Prostate gland (tissue), 2 donors: ENCODE measurements at regions not wholly inside any gene's neighbourhood (a gene's known extent, or its start where the extent isn't known, plus 50 kb on each side); places are given as distances from the start of the nearest gene placed in this dataset.
A peak's percentile ranks its signal among the peaks of the same experiment; 100 is the strongest.

Experiments used
- DNase-seq: peaks from one replicate; pipeline ENCODE4 v3.0.0-alpha.2; 2019; ENCODE audit warnings: low spot score
- H3K27ac ChIP-seq, 2 donors: fragments of 200-600 bp; sonication (generic); 2 replicates each; pipeline ENCODE4 v1.5.1; 2017 to 2019
- H3K27me3 ChIP-seq: fragments of 200-600 bp; sonication (generic); replicated peaks from 2 replicates; pipeline ENCODE4 v1.5.1; 2019; ENCODE audit not compliant: insufficient read depth
- H3K36me3 ChIP-seq, 2 donors: fragments of 200-600 bp; sonication (generic); 1 replicate in 1 of 2; 2 replicates in 1 of 2; pipeline versions ENCODE4 v1.5.1 to v1.8.1; 2017 to 2019
- H3K4me1 ChIP-seq: fragments of 200-600 bp; sonication (generic); replicated peaks from 2 replicates; pipeline ENCODE4 v1.5.1; 2019
- H3K4me3 ChIP-seq, 2 donors: fragments of 200-600 bp; sonication (generic); 2 replicates each; pipeline ENCODE4 v1.5.1; 2017 to 2019
- H3K9me3 ChIP-seq: fragments of 200-600 bp; sonication (generic); 2 replicates; pipeline ENCODE4 v1.5.1; 2017
- CTCF ChIP-seq, 4 experiments: fragments of 200-600 bp in 2 of 4; fragments of 450-650 bp in 2 of 4; sonication (generic) in 2 of 4; IDR thresholded peaks; 1 replicate in 3 of 4; 2 replicates in 1 of 4; pipeline ENCODE4 v1.5.1; 2016 to 2019; ENCODE audit warnings: antibody characterized with exemption in 4 of 4, mild to moderate bottlenecking in 2 of 4, moderate library complexity in 2 of 4
- POLR2A ChIP-seq: fragments of 450-650 bp; IDR thresholded peaks from one replicate; pipeline ENCODE4 v1.6.1; 2016; ENCODE audit warnings: antibody characterized with exemption, mild to moderate bottlenecking
- POLR2AphosphoS5 ChIP-seq: sonication (generic); formaldehyde crosslinking; IDR thresholded peaks from one replicate; pipeline ENCODE4 v1.6.1; 2017; ENCODE audit warnings: antibody characterized with exemption
- WGBS: methylation state at CpG from one replicate; pipeline ENCODE4 v1.1.5; 2018; 5-methylcytosine and 5-hydroxymethylcytosine counted together
- intact Hi-C: fragments of 100-400 bp; cut with DNase I; formaldehyde crosslinking; loops from one replicate; pipeline ENCODE4 v1.14.2; 2022

DNA sequence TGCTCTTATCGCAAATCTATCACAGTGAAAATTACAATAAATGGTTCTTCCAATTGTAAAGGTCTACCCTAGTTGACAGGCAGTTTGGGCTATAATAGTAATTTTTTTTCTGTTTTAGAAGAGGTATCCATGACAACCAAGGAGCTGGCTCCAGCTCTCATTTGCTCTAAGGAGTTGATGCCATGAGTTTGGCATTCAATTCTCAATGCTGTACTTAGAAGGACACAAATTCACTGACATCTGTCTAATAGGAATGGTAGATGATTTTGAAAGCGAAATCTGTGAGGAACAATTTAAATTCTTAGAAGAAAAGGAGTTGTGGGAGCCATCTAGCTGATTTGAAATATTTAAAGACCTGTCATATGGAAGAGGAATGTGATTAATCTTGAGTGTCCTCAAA is 203.6 kb upstream of the DAB2 start:
- TF ChIP-seq POLR2A (no peak), CTCF (IDR thresholded peaks at IDR 0.05) (no peak), POLR2AphosphoS5 (no peak)
- no peaks in the 10 kb centered on the region for H3K27me3 ChIP-seq
- no peak overlapping the region for H3K27ac ChIP-seq
- 95% methylated on average over 2 of the region's 2 CpGs for WGBS
- intact Hi-C loops = no loop called here
- H3K36me3 ChIP-seq = no peaks in the 10 kb centered on the region
- no peaks in the 10 kb centered on the region for H3K9me3 ChIP-seq
- no peak for DNase-seq
- H3K4me1 ChIP-seq = no peaks in the 10 kb centered on the region
- no peak overlapping the region for H3K4me3 ChIP-seq

GRCh38 chr5:39624890-39625289 is 200.1 kb upstream of the DAB2 start:
- no peaks in the 10 kb centered on the region for H3K9me3 ChIP-seq
- H3K36me3 ChIP-seq = no peaks in the 10 kb centered on the region
- H3K27me3 ChIP-seq = no peaks in the 10 kb centered on the region
- no peaks in the 10 kb centered on the region for H3K4me1 ChIP-seq
- intact Hi-C loops = no loop called here
- H3K4me3 ChIP-seq = no peak overlapping the region
- TF ChIP-seq CTCF (IDR thresholded peaks at IDR 0.05) (no peak), POLR2A (no peak), POLR2AphosphoS5 (no peak)
- no peak for DNase-seq
- 33% methylated on average over 2 of the region's 2 CpGs for WGBS
- no peak overlapping the region for H3K27ac ChIP-seq

DNA sequence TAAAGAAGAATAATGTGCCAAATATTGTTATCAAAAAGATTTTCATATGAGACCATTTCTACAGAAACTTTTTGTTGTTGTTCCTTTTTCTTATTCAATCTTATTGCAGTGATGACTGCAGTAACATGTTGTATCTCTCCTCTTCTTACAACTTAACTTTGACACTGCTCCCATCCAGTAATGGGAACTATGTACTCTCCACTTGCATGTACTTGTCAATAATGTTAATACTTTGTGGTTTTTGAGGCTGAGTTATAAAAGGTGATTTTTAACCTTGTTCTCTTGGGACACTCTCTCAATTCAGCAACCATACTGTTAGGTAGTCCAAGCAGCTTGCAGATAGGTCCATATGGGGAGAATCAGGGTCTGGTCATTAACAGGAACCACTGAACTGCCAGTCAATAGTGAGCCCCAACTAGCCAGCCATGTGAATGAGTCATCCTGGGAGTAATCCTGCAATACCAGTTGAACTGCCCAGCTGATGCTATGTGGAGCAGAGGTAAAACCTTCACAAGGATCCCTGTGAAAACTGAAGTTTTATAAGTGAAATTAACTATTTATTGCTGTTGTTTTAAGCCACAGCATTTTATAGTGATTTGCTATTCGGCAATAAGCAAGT is 199.6 kb upstream of the DAB2 start:
- WGBS = 21% methylated on average over 1 of the region's 1 CpG
- TF ChIP-seq POLR2AphosphoS5 (peak; percentile 22), CTCF (IDR thresholded peaks at IDR 0.05) (no peak)
- Histone ChIP-seq H3K27ac (no peak overlapping the region), H3K36me3 (no peaks in the 10 kb centered on the region), H3K27me3 (no peaks in the 10 kb centered on the region), H3K4me3 (no peak overlapping the region), H3K9me3 (no peaks in the 10 kb centered on the region), H3K4me1 (no peaks in the 10 kb centered on the region)
- intact Hi-C loops = no loop called here
- DNase-seq = peak; percentile 41

DNA sequence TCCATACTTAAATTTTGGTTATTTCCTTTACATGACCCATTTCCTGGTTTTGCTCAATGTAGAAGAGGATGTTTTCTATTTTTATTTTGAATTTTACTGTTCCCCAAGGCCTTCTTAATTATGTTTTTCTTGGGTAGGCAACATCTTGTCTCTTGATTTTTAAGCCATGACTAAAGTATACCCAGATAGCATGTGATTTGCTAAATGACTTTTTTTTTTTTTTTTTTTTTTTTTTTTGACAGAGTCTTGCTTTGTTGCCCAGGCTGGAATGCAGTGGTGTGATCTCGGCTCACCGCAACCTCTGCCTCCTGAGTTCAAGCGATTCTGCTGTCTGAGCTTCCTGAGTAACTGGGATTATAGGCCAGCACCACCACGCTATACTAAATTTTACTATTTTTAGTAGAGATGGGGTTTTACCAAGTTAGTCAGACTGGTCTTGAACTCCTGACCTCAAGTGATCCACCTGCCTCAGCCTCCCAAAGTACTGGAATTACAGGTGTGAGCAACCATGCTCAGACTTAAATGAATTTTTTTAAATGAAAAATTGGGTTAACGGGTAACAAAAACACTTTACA is 198.6 kb upstream of the DAB2 start:
- intact Hi-C loops = no loop called here
- no peaks in the 10 kb centered on the region for H3K36me3 ChIP-seq
- TF ChIP-seq POLR2A (no peak), CTCF (IDR thresholded peaks at IDR 0.05) (no peak), POLR2AphosphoS5 (no peak)
- no peaks in the 10 kb centered on the region for H3K4me1 ChIP-seq
- no peaks in the 10 kb centered on the region for H3K27me3 ChIP-seq
- no peak overlapping the region for H3K27ac ChIP-seq
- DNase-seq = no peak
- 95% methylated on average over 5 of the region's 5 CpGs for WGBS
- H3K9me3 ChIP-seq = no peaks in the 10 kb centered on the region
- no peak overlapping the region for H3K4me3 ChIP-seq

- no peaks in the 10 kb centered on the region for H3K4me1 ChIP-seq
- TF ChIP-seq CTCF (IDR thresholded peaks at IDR 0.05) (no peak), POLR2AphosphoS5 (no peak), POLR2A (no peak)
- no peak for DNase-seq
- H3K27ac ChIP-seq = no peak overlapping the region
- no peaks in the 10 kb centered on the region for H3K9me3 ChIP-seq
- no peaks in the 10 kb centered on the region for H3K27me3 ChIP-seq
- H3K4me3 ChIP-seq = no peak overlapping the region
- intact Hi-C loops = no loop called here
- WGBS = 99% methylated on average over 6 of the region's 6 CpGs
- no peaks in the 10 kb centered on the region for H3K36me3 ChIP-seq
Observed at GRCh38 chr5:39622281-39622680, 197.5 kb upstream of the DAB2 start.
